Glomerular endothelial cell (primary cell): ENCODE measurements at regions not wholly inside any gene's neighbourhood (a gene's known extent, or its start where the extent isn't known, plus 50 kb on each side); places are given as distances from the start of the nearest gene placed in this dataset.

ENCODE experiments used
- DNase-seq: peaks from one replicate; pipeline ENCODE4 v3.0.0-alpha.2; 2011; ENCODE audit warnings: low read depth, low spot score; ENCODE audit errors: extremely low read depth

- DNase-seq, result no peak
These were observed 200.1 kb downstream of the NDFIP2 start for GRCh38 chr13:79681069-79681468.

- DNase-seq, result no peak
These were observed 199.5 kb downstream of the NDFIP2 start for GRCh38 chr13:79680485-79680884.

GRCh38 chr13:79679334-79679733 is 198.4 kb downstream of the NDFIP2 start:
- DNase-seq, result peak; percentile 72

GRCh38 chr13:79678100-79678499 is 197.1 kb downstream of the NDFIP2 start:
- no peak for DNase-seq

GRCh38 chr13:79675931-79676660 is 195.1 kb downstream of the NDFIP2 start:
- DNase-seq, result no peak

GRCh38 chr13:79674765-79675515 is 194.0 kb downstream of the NDFIP2 start:
- no peak for DNase-seq

GRCh38 chr13:79673993-79674377 is 193.0 kb downstream of the NDFIP2 start:
- no peak for DNase-seq

- no peak for DNase-seq
These were observed 192.5 kb downstream of the NDFIP2 start for GRCh38 chr13:79673310-79673992.

GRCh38 chr13:79671420-79671819 is 190.5 kb downstream of the NDFIP2 start:
- no peak for DNase-seq

- no peak for DNase-seq
These were observed 187.3 kb downstream of the NDFIP2 start for GRCh38 chr13:79668201-79668752.

- no peak for DNase-seq
These were observed 186.8 kb downstream of the NDFIP2 start for GRCh38 chr13:79667771-79668170.

GRCh38 chr13:79663977-79664636 is 183.2 kb downstream of the NDFIP2 start:
- no peak for DNase-seq

- no peak for DNase-seq
These were observed 182.5 kb downstream of the NDFIP2 start for GRCh38 chr13:79663435-79663834.

GRCh38 chr13:79662882-79663281 is 181.9 kb downstream of the NDFIP2 start:
- no peak for DNase-seq

GRCh38 chr13:79660361-79660760 is 179.4 kb downstream of the NDFIP2 start:
- no peak for DNase-seq

GRCh38 chr13:79659121-79659521 is 178.2 kb downstream of the NDFIP2 start:
- no peak for DNase-seq

- DNase-seq, result no peak
These were observed 177.5 kb downstream of the NDFIP2 start for GRCh38 chr13:79658333-79658975.

- DNase-seq, result no peak
These were observed 174.6 kb downstream of the NDFIP2 start for GRCh38 chr13:79655509-79655908.

GRCh38 chr13:79654520-79654919 is 173.6 kb downstream of the NDFIP2 start:
- no peak for DNase-seq

- no peak for DNase-seq
These were observed 169.7 kb downstream of the NDFIP2 start for GRCh38 chr13:79650688-79651087.
